ENCODE measurements at regions not wholly inside any gene's neighbourhood (a gene's known extent, or its start where the extent isn't known, plus 50 kb on each side); places are given as distances from the start of the nearest gene placed in this dataset.

GRCh38 chr4:125702406-125702805 is 387.7 kb downstream of the FAT4 start:
- TF ChIP-seq POLR2A (IDR thresholded peaks at IDR 0.05) (no peak), POLR2AphosphoS5 (IDR thresholded peaks at IDR 0.05) (no peak), CTCF (IDR thresholded peaks at IDR 0.05 in 8 of 11, conservative IDR thresholded peaks at IDR 0.05 in 3 of 11) (no peak)
- Histone ChIP-seq H3K4me1 (no peaks in the 10 kb centered on the region), H3K36me3 (no peaks in the 10 kb centered on the region), H3K27ac (no peak overlapping the region), H3K9me3 (peaks cover 0 to 14% (median 0%) of the 10 kb centered on the region in 8 donors), H3K4me3 (no peak overlapping the region), H3K27me3 (replicated peaks in 1 of 7) (no peaks in the 10 kb centered on the region)
- intact Hi-C loops (cut with DNase I; ENCODE audit: low total_unique reads): no loop called here
- DNase-seq: no peak

- H3K4me1 ChIP-seq: no peaks in the 10 kb centered on the region
- peaks cover 0 to 4% (median 0%) of the 10 kb centered on the region in 8 donors for H3K9me3 ChIP-seq
- no peak overlapping the region for H3K4me3 ChIP-seq
- H3K27ac ChIP-seq: no peak overlapping the region
- intact Hi-C loops (cut with DNase I; ENCODE audit: low total_unique reads): no loop called here
- WGBS, 5 donors: 26 to 67% (median 43%) methylated on average over 1 of the region's 1 CpG
- H3K36me3 ChIP-seq: no peaks in the 10 kb centered on the region
- DNase-seq: no peak
- H3K27me3 ChIP-seq (replicated peaks in 1 of 7): no peaks in the 10 kb centered on the region
- TF ChIP-seq POLR2A (IDR thresholded peaks at IDR 0.05) (no peak), POLR2AphosphoS5 (IDR thresholded peaks at IDR 0.05) (no peak), CTCF (IDR thresholded peaks at IDR 0.05 in 8 of 11, conservative IDR thresholded peaks at IDR 0.05 in 3 of 11) (no peak)
Observed at GRCh38 chr4:125703443-125703842, 388.7 kb downstream of the FAT4 start.

- no peak overlapping the region for H3K27ac ChIP-seq
- TF ChIP-seq POLR2AphosphoS5 (IDR thresholded peaks at IDR 0.05): no peak
- intact Hi-C loops (cut with DNase I; ENCODE audit: low total_unique reads): no loop called here
- no peaks in the 10 kb centered on the region for H3K27me3 ChIP-seq (replicated peaks in 1 of 7)
- H3K4me3 ChIP-seq: no peak overlapping the region
- H3K4me1 ChIP-seq: no peaks in the 10 kb centered on the region
- H3K9me3 ChIP-seq: no peaks in the 10 kb centered on the region
- H3K36me3 ChIP-seq: no peaks in the 10 kb centered on the region
- no peak for DNase-seq
- 61 to 83% (median 75%) methylated on average over 3 of the region's 3 CpGs for WGBS, 5 donors
Observed at GRCh38 chr4:125704726-125705125, 390.0 kb downstream of the FAT4 start.

GRCh38 chr4:125705681-125706080 is 390.9 kb downstream of the FAT4 start:
- 58 to 79% (median 67%) methylated on average over 1 of the region's 1 CpG for WGBS, 5 donors
- TF ChIP-seq POLR2AphosphoS5 (IDR thresholded peaks at IDR 0.05) (no peak), POLR2A (IDR thresholded peaks at IDR 0.05) (no peak), CTCF (IDR thresholded peaks at IDR 0.05 in 8 of 11, conservative IDR thresholded peaks at IDR 0.05 in 3 of 11) (no peak)
- no peak overlapping the region for H3K4me3 ChIP-seq
- intact Hi-C loops (cut with DNase I; ENCODE audit: low total_unique reads): no loop called here
- no peak for DNase-seq
- no peaks in the 10 kb centered on the region for H3K27me3 ChIP-seq (replicated peaks in 1 of 7)
- H3K9me3 ChIP-seq: no peaks in the 10 kb centered on the region
- no peaks in the 10 kb centered on the region for H3K36me3 ChIP-seq
- no peaks in the 10 kb centered on the region for H3K4me1 ChIP-seq
- H3K27ac ChIP-seq: no peak overlapping the region

GRCh38 chr4:125707397-125707796 is 392.6 kb downstream of the FAT4 start:
- no peaks in the 10 kb centered on the region for H3K4me1 ChIP-seq
- TF ChIP-seq POLR2AphosphoS5 (IDR thresholded peaks at IDR 0.05) (no peak), POLR2A (IDR thresholded peaks at IDR 0.05) (no peak), CTCF (IDR thresholded peaks at IDR 0.05 in 8 of 11, conservative IDR thresholded peaks at IDR 0.05 in 3 of 11) (no peak)
- H3K36me3 ChIP-seq: no peaks in the 10 kb centered on the region
- no peak overlapping the region for H3K4me3 ChIP-seq
- DNase-seq: no peak
- intact Hi-C loops (cut with DNase I; ENCODE audit: low total_unique reads): no loop called here
- 90 to 98% (median 96%) methylated on average over 17 of the region's 17 CpGs for WGBS, 5 donors
- H3K27me3 ChIP-seq (replicated peaks in 1 of 7): no peaks in the 10 kb centered on the region
- H3K27ac ChIP-seq: no peak overlapping the region
- no peaks in the 10 kb centered on the region for H3K9me3 ChIP-seq

Measured in spleen (tissue), 11 donors.